K562 (cell line): ENCODE measurements at regions not wholly inside any gene's neighbourhood (a gene's known extent, or its start where the extent isn't known, plus 50 kb on each side); places are given as distances from the start of the nearest gene placed in this dataset.

Experiments
- CEBPB ChIP-seq: fragments of 450-650 bp; IDR thresholded peaks from 2 replicates; pipeline ENCODE4 v1.6.1; 2016; ENCODE audit warnings: missing genetic modification characterization, missing compliant biosample characterization
- CTCF ChIP-seq, 3 experiments: IDR thresholded peaks in 2 of 3; conservative IDR thresholded peaks in 1 of 3; 2 replicates each; pipeline ENCODE4 v1.5.1; 2011 to 2012; ENCODE audit warnings: low read length in 3 of 3, mild to moderate bottlenecking in 3 of 3, control low read depth in 2 of 3, improper control_type of control experiment in 1 of 3, inconsistent platforms in 1 of 3, low read depth in 1 of 3, mixed read lengths in 1 of 3, moderate library complexity in 1 of 3; ENCODE audit not compliant: insufficient read depth in 2 of 3
- ELK1 ChIP-seq: sonication (generic); formaldehyde crosslinking; IDR thresholded peaks from 2 replicates; pipeline ENCODE4 v1.8.1; 2022; ENCODE audit warnings: missing genetic modification reagents
- EZH2 ChIP-seq: IDR thresholded peaks from 2 replicates; pipeline ENCODE4 v1.6.1; 2012; ENCODE audit warnings: low read depth, mild to moderate bottlenecking, inconsistent platforms, low read length, borderline replicate concordance
- GABPA ChIP-seq: fragments of 200-800 bp; sonication (Bioruptor generic); conservative IDR thresholded peaks from 2 replicates; pipeline ENCODE4 v1.6.1; 2016; ENCODE audit warnings: low read depth, missing genetic modification characterization, missing compliant biosample characterization
- HMG20A ChIP-seq: fragments of 450-650 bp; formaldehyde crosslinking; conservative IDR thresholded peaks from 2 replicates; pipeline ENCODE4 v1.4.0; 2020; ENCODE audit warnings: mild to moderate bottlenecking, mixed read lengths
- IRF1 ChIP-seq: sonication (generic); formaldehyde crosslinking; IDR thresholded peaks from 2 replicates; pipeline ENCODE4 v1.8.0; 2022; ENCODE audit warnings: missing genetic modification reagents, mild to moderate bottlenecking, borderline replicate concordance
- NFYB ChIP-seq: IDR thresholded peaks from 2 replicates; pipeline ENCODE4 v1.6.1; 2011; ENCODE audit warnings: mild to moderate bottlenecking, moderate library complexity; ENCODE audit not compliant: insufficient read length; ENCODE audit errors: extremely low read depth
- POLR2AphosphoS5 ChIP-seq: IDR thresholded peaks from 2 replicates; pipeline ENCODE4 v1.6.1; 2011; ENCODE audit warnings: mild to moderate bottlenecking, low read depth, low read length, moderate library complexity; ENCODE audit not compliant: control insufficient read depth, insufficient read depth
- TFAP4 ChIP-seq: sonication (generic); formaldehyde crosslinking; IDR thresholded peaks from 2 replicates; pipeline ENCODE4 v1.8.0; 2022; ENCODE audit warnings: missing genetic modification reagents, mild to moderate bottlenecking, moderate library complexity, borderline replicate concordance
- ZBTB49 ChIP-seq: sonication (generic); formaldehyde crosslinking; IDR thresholded peaks from 2 replicates; pipeline ENCODE4 v1.8.0; 2022; ENCODE audit warnings: missing genetic modification reagents, mild to moderate bottlenecking, borderline replicate concordance
- TF ChIP-seq, protein P1 (sequence below): sonication (generic); formaldehyde crosslinking; IDR thresholded peaks from 2 replicates; pipeline ENCODE4 v1.8.1; 2023; ENCODE audit warnings: mild to moderate bottlenecking, missing genetic modification reagents
- TF ChIP-seq, protein P2 (sequence below), 2 experiments: fragments of 450-650 bp; formaldehyde crosslinking in 1 of 2; IDR thresholded peaks; 2 replicates each; pipeline versions ENCODE4 v1.4.0 to v1.6.1; 2014 to 2020; ENCODE audit warnings: mild to moderate bottlenecking in 2 of 2, borderline replicate concordance in 1 of 2, low read depth in 1 of 2

- TF ChIP-seq POLR2AphosphoS5 (no peak), CTCF (IDR thresholded peaks at IDR 0.05 in 2 of 3, conservative IDR thresholded peaks at IDR 0.05 in 1 of 3; ENCODE audit: insufficient read depth in 2 of 3, low read depth in 1 of 3, low read length in 3 of 3) (no peak), ZBTB49 (CRISPR knock-in tag) (no peak), EZH2 (no peak), GABPA (no peak), IRF1 (CRISPR knock-in tag) (no peak), ELK1 (CRISPR knock-in tag) (no peak), TFAP4 (CRISPR knock-in tag) (no peak), CEBPB (no peak), HMG20A (CRISPR knock-in tag) (no peak), NFYB (no peak)
- TF ChIP-seq, protein P1, sequence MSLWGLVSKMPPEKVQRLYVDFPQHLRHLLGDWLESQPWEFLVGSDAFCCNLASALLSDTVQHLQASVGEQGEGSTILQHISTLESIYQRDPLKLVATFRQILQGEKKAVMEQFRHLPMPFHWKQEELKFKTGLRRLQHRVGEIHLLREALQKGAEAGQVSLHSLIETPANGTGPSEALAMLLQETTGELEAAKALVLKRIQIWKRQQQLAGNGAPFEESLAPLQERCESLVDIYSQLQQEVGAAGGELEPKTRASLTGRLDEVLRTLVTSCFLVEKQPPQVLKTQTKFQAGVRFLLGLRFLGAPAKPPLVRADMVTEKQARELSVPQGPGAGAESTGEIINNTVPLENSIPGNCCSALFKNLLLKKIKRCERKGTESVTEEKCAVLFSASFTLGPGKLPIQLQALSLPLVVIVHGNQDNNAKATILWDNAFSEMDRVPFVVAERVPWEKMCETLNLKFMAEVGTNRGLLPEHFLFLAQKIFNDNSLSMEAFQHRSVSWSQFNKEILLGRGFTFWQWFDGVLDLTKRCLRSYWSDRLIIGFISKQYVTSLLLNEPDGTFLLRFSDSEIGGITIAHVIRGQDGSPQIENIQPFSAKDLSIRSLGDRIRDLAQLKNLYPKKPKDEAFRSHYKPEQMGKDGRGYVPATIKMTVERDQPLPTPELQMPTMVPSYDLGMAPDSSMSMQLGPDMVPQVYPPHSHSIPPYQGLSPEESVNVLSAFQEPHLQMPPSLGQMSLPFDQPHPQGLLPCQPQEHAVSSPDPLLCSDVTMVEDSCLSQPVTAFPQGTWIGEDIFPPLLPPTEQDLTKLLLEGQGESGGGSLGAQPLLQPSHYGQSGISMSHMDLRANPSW: no peak
- TF ChIP-seq, protein P2, sequence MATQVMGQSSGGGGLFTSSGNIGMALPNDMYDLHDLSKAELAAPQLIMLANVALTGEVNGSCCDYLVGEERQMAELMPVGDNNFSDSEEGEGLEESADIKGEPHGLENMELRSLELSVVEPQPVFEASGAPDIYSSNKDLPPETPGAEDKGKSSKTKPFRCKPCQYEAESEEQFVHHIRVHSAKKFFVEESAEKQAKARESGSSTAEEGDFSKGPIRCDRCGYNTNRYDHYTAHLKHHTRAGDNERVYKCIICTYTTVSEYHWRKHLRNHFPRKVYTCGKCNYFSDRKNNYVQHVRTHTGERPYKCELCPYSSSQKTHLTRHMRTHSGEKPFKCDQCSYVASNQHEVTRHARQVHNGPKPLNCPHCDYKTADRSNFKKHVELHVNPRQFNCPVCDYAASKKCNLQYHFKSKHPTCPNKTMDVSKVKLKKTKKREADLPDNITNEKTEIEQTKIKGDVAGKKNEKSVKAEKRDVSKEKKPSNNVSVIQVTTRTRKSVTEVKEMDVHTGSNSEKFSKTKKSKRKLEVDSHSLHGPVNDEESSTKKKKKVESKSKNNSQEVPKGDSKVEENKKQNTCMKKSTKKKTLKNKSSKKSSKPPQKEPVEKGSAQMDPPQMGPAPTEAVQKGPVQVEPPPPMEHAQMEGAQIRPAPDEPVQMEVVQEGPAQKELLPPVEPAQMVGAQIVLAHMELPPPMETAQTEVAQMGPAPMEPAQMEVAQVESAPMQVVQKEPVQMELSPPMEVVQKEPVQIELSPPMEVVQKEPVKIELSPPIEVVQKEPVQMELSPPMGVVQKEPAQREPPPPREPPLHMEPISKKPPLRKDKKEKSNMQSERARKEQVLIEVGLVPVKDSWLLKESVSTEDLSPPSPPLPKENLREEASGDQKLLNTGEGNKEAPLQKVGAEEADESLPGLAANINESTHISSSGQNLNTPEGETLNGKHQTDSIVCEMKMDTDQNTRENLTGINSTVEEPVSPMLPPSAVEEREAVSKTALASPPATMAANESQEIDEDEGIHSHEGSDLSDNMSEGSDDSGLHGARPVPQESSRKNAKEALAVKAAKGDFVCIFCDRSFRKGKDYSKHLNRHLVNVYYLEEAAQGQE (IDR thresholded peaks at IDR 0.05; ENCODE audit: borderline replicate concordance): no peak
- TF ChIP-seq, protein P2 (CRISPR knock-in tag; IDR thresholded peaks at IDR 0.05; ENCODE audit: low read depth): no peak
Observed at GRCh38 chr1:60152891-60153290, 79.3 kb upstream of the C1orf87 start.
